HL-60 (cell line): ENCODE measurements at regions not wholly inside any gene's neighbourhood (a gene's known extent, or its start where the extent isn't known, plus 50 kb on each side); places are given as distances from the start of the nearest gene placed in this dataset.

Source experiments
- GABPA ChIP-seq: IDR thresholded peaks from 2 replicates; pipeline ENCODE4 v1.6.1; 2012; ENCODE audit warnings: low read depth
- POLR2AphosphoS5 ChIP-seq: IDR thresholded peaks from 2 replicates; pipeline ENCODE4 v1.6.1; 2012; ENCODE audit warnings: low read depth
- SPI1 ChIP-seq: IDR thresholded peaks from 2 replicates; pipeline ENCODE4 v1.6.1; 2012; ENCODE audit warnings: low read depth, mild to moderate bottlenecking, borderline replicate concordance
- TF ChIP-seq, protein P1 (sequence below): IDR thresholded peaks from one replicate; pipeline ENCODE4 v1.5.1; 2011; ENCODE audit warnings: low read length, control low read depth, inconsistent platforms; ENCODE audit not compliant: insufficient read depth
- TF ChIP-seq, protein P2 (sequence below): IDR thresholded peaks from 2 replicates; pipeline ENCODE4 v1.6.1; 2012; ENCODE audit warnings: low read depth; ENCODE audit not compliant: insufficient replicate concordance

DNA sequence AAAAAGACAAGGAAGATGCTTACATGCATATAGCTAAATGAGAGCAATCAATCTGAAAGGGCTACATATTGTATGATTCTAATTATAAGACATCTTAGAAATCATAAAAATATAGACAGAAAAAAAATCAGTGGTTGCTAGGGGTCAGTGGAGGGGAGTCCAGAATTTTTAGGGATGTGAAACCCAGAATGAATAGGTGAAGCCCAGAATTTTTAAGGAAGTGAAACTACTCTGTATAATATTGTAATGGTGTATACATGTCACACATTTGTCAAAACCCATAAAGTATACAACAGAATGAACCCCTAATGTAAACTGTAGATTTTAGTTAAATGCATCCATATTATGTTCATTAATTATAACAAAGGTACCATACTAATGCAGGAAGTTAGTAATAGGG lies 713.2 kb downstream of the FLRT2 start:
- TF ChIP-seq, protein P1, sequence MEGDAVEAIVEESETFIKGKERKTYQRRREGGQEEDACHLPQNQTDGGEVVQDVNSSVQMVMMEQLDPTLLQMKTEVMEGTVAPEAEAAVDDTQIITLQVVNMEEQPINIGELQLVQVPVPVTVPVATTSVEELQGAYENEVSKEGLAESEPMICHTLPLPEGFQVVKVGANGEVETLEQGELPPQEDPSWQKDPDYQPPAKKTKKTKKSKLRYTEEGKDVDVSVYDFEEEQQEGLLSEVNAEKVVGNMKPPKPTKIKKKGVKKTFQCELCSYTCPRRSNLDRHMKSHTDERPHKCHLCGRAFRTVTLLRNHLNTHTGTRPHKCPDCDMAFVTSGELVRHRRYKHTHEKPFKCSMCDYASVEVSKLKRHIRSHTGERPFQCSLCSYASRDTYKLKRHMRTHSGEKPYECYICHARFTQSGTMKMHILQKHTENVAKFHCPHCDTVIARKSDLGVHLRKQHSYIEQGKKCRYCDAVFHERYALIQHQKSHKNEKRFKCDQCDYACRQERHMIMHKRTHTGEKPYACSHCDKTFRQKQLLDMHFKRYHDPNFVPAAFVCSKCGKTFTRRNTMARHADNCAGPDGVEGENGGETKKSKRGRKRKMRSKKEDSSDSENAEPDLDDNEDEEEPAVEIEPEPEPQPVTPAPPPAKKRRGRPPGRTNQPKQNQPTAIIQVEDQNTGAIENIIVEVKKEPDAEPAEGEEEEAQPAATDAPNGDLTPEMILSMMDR: no peak
- TF ChIP-seq, protein P2, sequence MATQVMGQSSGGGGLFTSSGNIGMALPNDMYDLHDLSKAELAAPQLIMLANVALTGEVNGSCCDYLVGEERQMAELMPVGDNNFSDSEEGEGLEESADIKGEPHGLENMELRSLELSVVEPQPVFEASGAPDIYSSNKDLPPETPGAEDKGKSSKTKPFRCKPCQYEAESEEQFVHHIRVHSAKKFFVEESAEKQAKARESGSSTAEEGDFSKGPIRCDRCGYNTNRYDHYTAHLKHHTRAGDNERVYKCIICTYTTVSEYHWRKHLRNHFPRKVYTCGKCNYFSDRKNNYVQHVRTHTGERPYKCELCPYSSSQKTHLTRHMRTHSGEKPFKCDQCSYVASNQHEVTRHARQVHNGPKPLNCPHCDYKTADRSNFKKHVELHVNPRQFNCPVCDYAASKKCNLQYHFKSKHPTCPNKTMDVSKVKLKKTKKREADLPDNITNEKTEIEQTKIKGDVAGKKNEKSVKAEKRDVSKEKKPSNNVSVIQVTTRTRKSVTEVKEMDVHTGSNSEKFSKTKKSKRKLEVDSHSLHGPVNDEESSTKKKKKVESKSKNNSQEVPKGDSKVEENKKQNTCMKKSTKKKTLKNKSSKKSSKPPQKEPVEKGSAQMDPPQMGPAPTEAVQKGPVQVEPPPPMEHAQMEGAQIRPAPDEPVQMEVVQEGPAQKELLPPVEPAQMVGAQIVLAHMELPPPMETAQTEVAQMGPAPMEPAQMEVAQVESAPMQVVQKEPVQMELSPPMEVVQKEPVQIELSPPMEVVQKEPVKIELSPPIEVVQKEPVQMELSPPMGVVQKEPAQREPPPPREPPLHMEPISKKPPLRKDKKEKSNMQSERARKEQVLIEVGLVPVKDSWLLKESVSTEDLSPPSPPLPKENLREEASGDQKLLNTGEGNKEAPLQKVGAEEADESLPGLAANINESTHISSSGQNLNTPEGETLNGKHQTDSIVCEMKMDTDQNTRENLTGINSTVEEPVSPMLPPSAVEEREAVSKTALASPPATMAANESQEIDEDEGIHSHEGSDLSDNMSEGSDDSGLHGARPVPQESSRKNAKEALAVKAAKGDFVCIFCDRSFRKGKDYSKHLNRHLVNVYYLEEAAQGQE: no peak
- TF ChIP-seq POLR2AphosphoS5 (no peak), GABPA (no peak), SPI1 (no peak)
